PFSK-1 (cell line): ENCODE measurements at regions not wholly inside any gene's neighbourhood (a gene's known extent, or its start where the extent isn't known, plus 50 kb on each side); places are given as distances from the start of the nearest gene placed in this dataset.

Experiments
- FOXP2 ChIP-seq: optimal IDR thresholded peaks from 2 replicates; pipeline ENCODE3; 2011; ENCODE audit warnings: borderline replicate concordance, control low read depth, inconsistent platforms; ENCODE audit not compliant: insufficient read depth; ENCODE audit errors: extremely low read length, extremely low read depth
- POLR2AphosphoS5 ChIP-seq: IDR thresholded peaks from 2 replicates; pipeline ENCODE4 v1.6.1; 2012; ENCODE audit warnings: low read depth, mild to moderate bottlenecking, control low read depth, low read length, moderate library complexity
- SIN3A ChIP-seq: IDR thresholded peaks from 2 replicates; pipeline ENCODE4 v1.6.1; 2012; ENCODE audit warnings: mild to moderate bottlenecking, low read length, moderate library complexity, borderline replicate concordance; ENCODE audit not compliant: insufficient read depth
- TAF1 ChIP-seq: IDR thresholded peaks from 2 replicates; pipeline ENCODE4 v1.6.1; 2012; ENCODE audit warnings: low read length, control low read depth, borderline replicate concordance; ENCODE audit not compliant: insufficient read depth
- TF ChIP-seq, protein P1 (sequence below), 2 experiments: IDR thresholded peaks; 2 replicates each; pipeline versions ENCODE4 v1.6.1 to v1.8.0; 2011 to 2012; ENCODE audit warnings: low read depth in 2 of 2, low read length in 2 of 2, control low read depth in 1 of 2, inconsistent platforms in 1 of 2, mild to moderate bottlenecking in 1 of 2, moderate library complexity in 1 of 2; ENCODE audit not compliant: insufficient read depth in 1 of 2

DNA sequence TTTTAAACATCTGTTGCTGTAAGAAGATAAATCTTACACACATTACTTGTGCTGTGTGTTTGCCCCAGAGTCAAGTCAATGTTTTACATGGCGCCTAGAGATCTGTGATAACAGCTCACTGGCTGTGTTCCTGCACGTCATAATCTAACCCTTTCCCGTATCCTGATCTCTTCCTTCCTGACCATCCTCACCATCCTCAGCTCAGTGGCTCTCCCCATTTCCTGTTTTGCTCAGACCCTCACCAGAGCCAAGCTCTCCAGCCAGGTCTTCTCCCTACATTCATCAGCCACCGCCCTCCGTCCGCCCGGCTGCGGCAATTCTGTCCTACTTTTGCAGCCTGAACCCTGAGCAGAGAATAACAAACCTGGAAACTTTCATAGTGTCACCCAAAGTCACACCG, 824.7 kb downstream of the USP25 start:
- TF ChIP-seq POLR2AphosphoS5 (no peak), SIN3A (no peak), TAF1 (peak; percentile 57; the same call in 1 of the 2 replicates), FOXP2 (no peak)
- TF ChIP-seq, protein P1, sequence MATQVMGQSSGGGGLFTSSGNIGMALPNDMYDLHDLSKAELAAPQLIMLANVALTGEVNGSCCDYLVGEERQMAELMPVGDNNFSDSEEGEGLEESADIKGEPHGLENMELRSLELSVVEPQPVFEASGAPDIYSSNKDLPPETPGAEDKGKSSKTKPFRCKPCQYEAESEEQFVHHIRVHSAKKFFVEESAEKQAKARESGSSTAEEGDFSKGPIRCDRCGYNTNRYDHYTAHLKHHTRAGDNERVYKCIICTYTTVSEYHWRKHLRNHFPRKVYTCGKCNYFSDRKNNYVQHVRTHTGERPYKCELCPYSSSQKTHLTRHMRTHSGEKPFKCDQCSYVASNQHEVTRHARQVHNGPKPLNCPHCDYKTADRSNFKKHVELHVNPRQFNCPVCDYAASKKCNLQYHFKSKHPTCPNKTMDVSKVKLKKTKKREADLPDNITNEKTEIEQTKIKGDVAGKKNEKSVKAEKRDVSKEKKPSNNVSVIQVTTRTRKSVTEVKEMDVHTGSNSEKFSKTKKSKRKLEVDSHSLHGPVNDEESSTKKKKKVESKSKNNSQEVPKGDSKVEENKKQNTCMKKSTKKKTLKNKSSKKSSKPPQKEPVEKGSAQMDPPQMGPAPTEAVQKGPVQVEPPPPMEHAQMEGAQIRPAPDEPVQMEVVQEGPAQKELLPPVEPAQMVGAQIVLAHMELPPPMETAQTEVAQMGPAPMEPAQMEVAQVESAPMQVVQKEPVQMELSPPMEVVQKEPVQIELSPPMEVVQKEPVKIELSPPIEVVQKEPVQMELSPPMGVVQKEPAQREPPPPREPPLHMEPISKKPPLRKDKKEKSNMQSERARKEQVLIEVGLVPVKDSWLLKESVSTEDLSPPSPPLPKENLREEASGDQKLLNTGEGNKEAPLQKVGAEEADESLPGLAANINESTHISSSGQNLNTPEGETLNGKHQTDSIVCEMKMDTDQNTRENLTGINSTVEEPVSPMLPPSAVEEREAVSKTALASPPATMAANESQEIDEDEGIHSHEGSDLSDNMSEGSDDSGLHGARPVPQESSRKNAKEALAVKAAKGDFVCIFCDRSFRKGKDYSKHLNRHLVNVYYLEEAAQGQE (IDR thresholded peaks at IDR 0.05; ENCODE audit: insufficient read depth in 1 of 2, low read depth in 2 of 2, low read length in 2 of 2): peak in 1 of 2 experiments; percentile 42; a peak in 1 of 4 replicates

DNA sequence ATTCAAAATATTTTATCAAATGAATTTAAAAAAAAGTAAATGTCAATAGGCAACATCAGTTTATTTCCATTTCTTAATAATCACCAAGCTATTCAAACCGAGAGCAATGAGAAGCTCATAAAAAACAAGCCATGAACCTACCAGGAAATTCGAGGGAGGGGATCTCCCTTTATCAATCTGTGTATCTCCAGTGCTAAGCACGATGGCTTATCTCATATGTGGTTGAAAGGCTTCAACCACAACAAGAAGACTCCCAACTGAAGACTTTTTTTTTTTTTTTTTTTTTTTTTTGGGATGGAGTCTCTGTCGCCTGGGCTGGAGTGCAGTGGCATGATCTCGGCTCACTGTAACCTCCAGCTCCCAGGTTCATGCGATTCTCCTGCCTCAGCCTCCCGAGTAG, 833.3 kb downstream of the USP25 start:
- no peak for TF ChIP-seq SIN3A
- TF ChIP-seq, protein P1 (IDR thresholded peaks at IDR 0.05; ENCODE audit: insufficient read depth in 1 of 2, low read depth in 2 of 2, low read length in 2 of 2): no peak
- TF ChIP-seq TAF1: no peak
- TF ChIP-seq POLR2AphosphoS5: no peak
- TF ChIP-seq FOXP2: no peak

DNA sequence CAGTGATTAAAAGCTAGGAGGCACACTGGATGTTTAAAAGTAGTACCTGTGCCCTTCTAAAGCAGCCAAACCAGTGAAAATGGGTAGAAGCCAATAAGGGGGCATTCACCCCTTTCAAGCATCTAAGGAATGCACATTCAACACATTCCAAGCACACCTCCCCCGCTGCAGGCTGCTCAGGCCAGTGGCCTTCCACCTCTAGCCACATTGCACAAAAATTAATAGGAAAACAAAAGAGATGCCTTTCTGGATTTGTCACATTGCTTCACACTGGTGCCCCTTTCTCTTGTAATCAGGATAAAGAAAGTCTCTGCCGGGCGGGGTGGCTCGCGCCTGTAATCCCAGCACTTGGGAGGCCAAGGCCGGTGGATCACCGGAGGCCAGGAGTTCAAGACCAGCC, 834.0 kb downstream of the USP25 start:
- no peak for TF ChIP-seq POLR2AphosphoS5
- TF ChIP-seq, protein P1 (IDR thresholded peaks at IDR 0.05; ENCODE audit: insufficient read depth in 1 of 2, low read depth in 2 of 2, low read length in 2 of 2): no peak

DNA sequence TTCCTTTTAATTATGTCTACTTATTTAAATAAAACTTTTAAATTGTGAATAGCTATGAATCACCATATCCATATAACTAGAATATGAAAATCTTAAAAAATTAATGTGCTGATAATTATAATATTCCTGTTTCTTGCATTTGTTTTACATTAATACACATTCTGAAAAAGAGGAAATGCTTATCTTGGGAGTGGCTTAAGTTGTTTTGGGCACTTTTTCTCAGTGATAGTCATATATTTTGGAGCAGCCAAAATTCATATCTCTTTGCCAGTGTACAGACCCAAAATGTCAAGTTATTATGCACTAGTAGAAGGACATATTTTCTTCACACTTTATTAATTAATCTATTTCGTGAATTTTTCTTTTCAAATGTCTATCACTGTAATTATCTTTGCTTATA, 838.5 kb downstream of the USP25 start:
- no peak for TF ChIP-seq POLR2AphosphoS5
- TF ChIP-seq TAF1: no peak
- no peak for TF ChIP-seq FOXP2
- TF ChIP-seq, protein P1 (IDR thresholded peaks at IDR 0.05; ENCODE audit: insufficient read depth in 1 of 2, low read depth in 2 of 2, low read length in 2 of 2): no peak
- no peak for TF ChIP-seq SIN3A

DNA sequence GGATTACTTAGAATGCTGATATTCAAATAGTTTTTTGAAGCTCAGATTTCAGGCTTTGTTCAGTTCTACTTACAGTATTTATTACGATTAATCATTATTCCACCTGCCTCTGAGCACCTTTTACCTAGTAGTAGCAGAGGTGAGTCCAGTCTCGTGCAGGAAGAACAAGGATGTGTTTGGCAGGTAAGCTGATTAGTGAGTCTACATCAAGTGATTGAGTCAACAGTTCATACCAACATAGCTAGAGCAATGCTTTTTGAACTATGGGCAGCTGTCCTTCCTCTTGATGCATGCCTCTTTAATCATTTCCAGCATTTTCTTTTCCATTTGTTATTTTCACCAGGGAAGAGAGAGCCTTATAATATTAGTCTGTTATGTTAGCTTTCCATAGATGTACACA, 838.9 kb downstream of the USP25 start:
- TF ChIP-seq FOXP2 (no peak), TAF1 (no peak), POLR2AphosphoS5 (no peak), SIN3A (no peak)
- TF ChIP-seq, protein P1 (IDR thresholded peaks at IDR 0.05; ENCODE audit: insufficient read depth in 1 of 2, low read depth in 2 of 2, low read length in 2 of 2): no peak
